ENCODE measurements at regions not wholly inside any gene's neighbourhood (a gene's known extent, or its start where the extent isn't known, plus 50 kb on each side); places are given as distances from the start of the nearest gene placed in this dataset.

GRCh38 chrX:126395909-126396308 lies 156.7 kb downstream of the DCAF12L1 start:
- Histone ChIP-seq H3K27me3 (no peaks in the 10 kb centered on the region), H3K36me3 (no peaks in the 10 kb centered on the region), H3K4me3 (no peak overlapping the region), H3K9me3 (no peaks in the 10 kb centered on the region), H3K27ac (no peak overlapping the region), H3K4me1 (no peaks in the 10 kb centered on the region)
- intact Hi-C loops (cut with DNase I; ENCODE audit: low total_unique reads), result no loop called here
- TF ChIP-seq CTCF (IDR thresholded peaks at IDR 0.05) (no peak), POLR2AphosphoS5 (IDR thresholded peaks at IDR 0.05) (no peak), POLR2A (IDR thresholded peaks at IDR 0.05) (no peak)
- DNase-seq (ENCODE audit: low spot score in 2 of 2), result no peak

GRCh38 chrX:126394681-126395080 lies 157.9 kb downstream of the DCAF12L1 start:
- H3K36me3 ChIP-seq, result no peaks in the 10 kb centered on the region
- TF ChIP-seq POLR2A (IDR thresholded peaks at IDR 0.05) (no peak), POLR2AphosphoS5 (IDR thresholded peaks at IDR 0.05) (no peak), CTCF (IDR thresholded peaks at IDR 0.05) (no peak)
- intact Hi-C loops (cut with DNase I; ENCODE audit: low total_unique reads), result loop anchor here (5.0 kb wide), 1 partner anchor 403 kb away; no protein-coding TSS in a partner anchor
- no peaks in the 10 kb centered on the region for H3K4me1 ChIP-seq
- H3K27ac ChIP-seq, result no peak overlapping the region
- H3K27me3 ChIP-seq, result no peaks in the 10 kb centered on the region
- H3K4me3 ChIP-seq, result no peak overlapping the region
- DNase-seq (ENCODE audit: low spot score in 2 of 2), result no peak
- no peaks in the 10 kb centered on the region for H3K9me3 ChIP-seq

- no peaks in the 10 kb centered on the region for H3K9me3 ChIP-seq
- no peaks in the 10 kb centered on the region for H3K36me3 ChIP-seq
- intact Hi-C loops (cut with DNase I; ENCODE audit: low total_unique reads), result loop anchor here (5.0 kb wide), 1 partner anchor 404 kb away; no protein-coding TSS in a partner anchor
- no peaks in the 10 kb centered on the region for H3K4me1 ChIP-seq
- no peak overlapping the region for H3K27ac ChIP-seq
- no peak for TF ChIP-seq POLR2A (IDR thresholded peaks at IDR 0.05)
- no peak for TF ChIP-seq CTCF (IDR thresholded peaks at IDR 0.05)
- no peak for TF ChIP-seq POLR2AphosphoS5 (IDR thresholded peaks at IDR 0.05)
- no peak overlapping the region for H3K4me3 ChIP-seq
- DNase-seq (ENCODE audit: low spot score in 2 of 2), result no peak
- no peaks in the 10 kb centered on the region for H3K27me3 ChIP-seq
These were observed 159.3 kb downstream of the DCAF12L1 start for GRCh38 chrX:126393284-126393683.

- Histone ChIP-seq H3K9me3 (peaks cover 0 to 16% of the 10 kb centered on the region in 2 donors), H3K4me3 (no peak overlapping the region), H3K4me1 (no peaks in the 10 kb centered on the region), H3K27ac (no peak overlapping the region), H3K36me3 (no peaks in the 10 kb centered on the region), H3K27me3 (no peaks in the 10 kb centered on the region)
- DNase-seq (ENCODE audit: low spot score in 2 of 2), result no peak
- TF ChIP-seq POLR2A (IDR thresholded peaks at IDR 0.05), result no peak
- TF ChIP-seq CTCF (IDR thresholded peaks at IDR 0.05), result no peak
- TF ChIP-seq POLR2AphosphoS5 (IDR thresholded peaks at IDR 0.05), result no peak
- intact Hi-C loops (cut with DNase I; ENCODE audit: low total_unique reads), result no loop called here
These were observed 176.1 kb downstream of the DCAF12L1 start for GRCh38 chrX:126376465-126376864.

- no peak for DNase-seq (ENCODE audit: low spot score in 2 of 2)
- H3K4me1 ChIP-seq, result no peaks in the 10 kb centered on the region
- no peak overlapping the region for H3K27ac ChIP-seq
- intact Hi-C loops (cut with DNase I; ENCODE audit: low total_unique reads), result no loop called here
- no peaks in the 10 kb centered on the region for H3K27me3 ChIP-seq
- no peaks in the 10 kb centered on the region for H3K9me3 ChIP-seq
- TF ChIP-seq CTCF (IDR thresholded peaks at IDR 0.05) (no peak), POLR2A (IDR thresholded peaks at IDR 0.05) (no peak), POLR2AphosphoS5 (IDR thresholded peaks at IDR 0.05) (no peak)
- H3K36me3 ChIP-seq, result no peaks in the 10 kb centered on the region
- no peak overlapping the region for H3K4me3 ChIP-seq
These were observed 176.8 kb upstream of the DCAF12L2 start for GRCh38 chrX:126342859-126343258.
